ENCODE measurements at regions not wholly inside any gene's neighbourhood (a gene's known extent, or its start where the extent isn't known, plus 50 kb on each side); places are given as distances from the start of the nearest gene placed in this dataset.

DNA sequence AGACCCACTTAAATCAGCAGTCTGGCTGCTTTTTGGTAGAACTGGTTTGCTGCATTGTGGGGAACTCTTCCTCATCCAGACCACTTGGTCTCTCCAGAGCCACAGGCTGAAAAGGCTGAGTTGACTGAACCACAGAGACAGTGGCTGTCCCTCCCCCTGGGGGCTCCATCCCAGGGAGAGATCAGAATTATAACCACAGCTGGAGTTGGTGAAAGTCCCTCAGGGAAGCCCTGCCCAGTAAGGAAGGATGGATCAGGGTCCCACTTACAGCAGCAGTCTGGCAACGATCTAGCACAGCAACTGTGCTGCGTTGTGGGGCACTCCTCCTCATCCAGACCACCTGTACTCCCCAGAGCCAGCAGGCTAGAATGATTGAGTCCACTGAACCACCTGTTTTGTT, 212.7 kb downstream of the SOX3 start:
- TF ChIP-seq YY1 (IDR thresholded peaks at IDR 0.05; ENCODE audit: low read depth) (no peak), TCF12 (IDR thresholded peaks at IDR 0.05; ENCODE audit: low read depth) (no peak), CEBPB (IDR thresholded peaks at IDR 0.05) (no peak), TEAD4 (IDR thresholded peaks at IDR 0.05) (no peak), EP300 (IDR thresholded peaks at IDR 0.05; ENCODE audit: borderline replicate concordance) (no peak), FOXM1 (IDR thresholded peaks at IDR 0.05; ENCODE audit: borderline replicate concordance, low read depth) (no peak), NFIC (IDR thresholded peaks at IDR 0.05) (no peak), EGR1 (IDR thresholded peaks at IDR 0.05) (no peak), CREB1 (IDR thresholded peaks at IDR 0.05; ENCODE audit: low read depth) (no peak), RAD21 (IDR thresholded peaks at IDR 0.05; ENCODE audit: low read depth) (no peak), TAF1 (IDR thresholded peaks at IDR 0.05; ENCODE audit: low read depth) (no peak), ZBTB7A (IDR thresholded peaks at IDR 0.05; ENCODE audit: low read depth) (no peak)
- TF ChIP-seq, protein P1, sequence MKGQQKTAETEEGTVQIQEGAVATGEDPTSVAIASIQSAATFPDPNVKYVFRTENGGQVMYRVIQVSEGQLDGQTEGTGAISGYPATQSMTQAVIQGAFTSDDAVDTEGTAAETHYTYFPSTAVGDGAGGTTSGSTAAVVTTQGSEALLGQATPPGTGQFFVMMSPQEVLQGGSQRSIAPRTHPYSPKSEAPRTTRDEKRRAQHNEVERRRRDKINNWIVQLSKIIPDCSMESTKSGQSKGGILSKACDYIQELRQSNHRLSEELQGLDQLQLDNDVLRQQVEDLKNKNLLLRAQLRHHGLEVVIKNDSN (IDR thresholded peaks at IDR 0.05), result no peak
- TF ChIP-seq, protein P2, sequence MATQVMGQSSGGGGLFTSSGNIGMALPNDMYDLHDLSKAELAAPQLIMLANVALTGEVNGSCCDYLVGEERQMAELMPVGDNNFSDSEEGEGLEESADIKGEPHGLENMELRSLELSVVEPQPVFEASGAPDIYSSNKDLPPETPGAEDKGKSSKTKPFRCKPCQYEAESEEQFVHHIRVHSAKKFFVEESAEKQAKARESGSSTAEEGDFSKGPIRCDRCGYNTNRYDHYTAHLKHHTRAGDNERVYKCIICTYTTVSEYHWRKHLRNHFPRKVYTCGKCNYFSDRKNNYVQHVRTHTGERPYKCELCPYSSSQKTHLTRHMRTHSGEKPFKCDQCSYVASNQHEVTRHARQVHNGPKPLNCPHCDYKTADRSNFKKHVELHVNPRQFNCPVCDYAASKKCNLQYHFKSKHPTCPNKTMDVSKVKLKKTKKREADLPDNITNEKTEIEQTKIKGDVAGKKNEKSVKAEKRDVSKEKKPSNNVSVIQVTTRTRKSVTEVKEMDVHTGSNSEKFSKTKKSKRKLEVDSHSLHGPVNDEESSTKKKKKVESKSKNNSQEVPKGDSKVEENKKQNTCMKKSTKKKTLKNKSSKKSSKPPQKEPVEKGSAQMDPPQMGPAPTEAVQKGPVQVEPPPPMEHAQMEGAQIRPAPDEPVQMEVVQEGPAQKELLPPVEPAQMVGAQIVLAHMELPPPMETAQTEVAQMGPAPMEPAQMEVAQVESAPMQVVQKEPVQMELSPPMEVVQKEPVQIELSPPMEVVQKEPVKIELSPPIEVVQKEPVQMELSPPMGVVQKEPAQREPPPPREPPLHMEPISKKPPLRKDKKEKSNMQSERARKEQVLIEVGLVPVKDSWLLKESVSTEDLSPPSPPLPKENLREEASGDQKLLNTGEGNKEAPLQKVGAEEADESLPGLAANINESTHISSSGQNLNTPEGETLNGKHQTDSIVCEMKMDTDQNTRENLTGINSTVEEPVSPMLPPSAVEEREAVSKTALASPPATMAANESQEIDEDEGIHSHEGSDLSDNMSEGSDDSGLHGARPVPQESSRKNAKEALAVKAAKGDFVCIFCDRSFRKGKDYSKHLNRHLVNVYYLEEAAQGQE (IDR thresholded peaks at IDR 0.05; ENCODE audit: low read depth), result no peak
- TF ChIP-seq, protein P3, sequence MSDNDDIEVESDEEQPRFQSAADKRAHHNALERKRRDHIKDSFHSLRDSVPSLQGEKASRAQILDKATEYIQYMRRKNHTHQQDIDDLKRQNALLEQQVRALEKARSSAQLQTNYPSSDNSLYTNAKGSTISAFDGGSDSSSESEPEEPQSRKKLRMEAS (IDR thresholded peaks at IDR 0.05), result no peak

DNA sequence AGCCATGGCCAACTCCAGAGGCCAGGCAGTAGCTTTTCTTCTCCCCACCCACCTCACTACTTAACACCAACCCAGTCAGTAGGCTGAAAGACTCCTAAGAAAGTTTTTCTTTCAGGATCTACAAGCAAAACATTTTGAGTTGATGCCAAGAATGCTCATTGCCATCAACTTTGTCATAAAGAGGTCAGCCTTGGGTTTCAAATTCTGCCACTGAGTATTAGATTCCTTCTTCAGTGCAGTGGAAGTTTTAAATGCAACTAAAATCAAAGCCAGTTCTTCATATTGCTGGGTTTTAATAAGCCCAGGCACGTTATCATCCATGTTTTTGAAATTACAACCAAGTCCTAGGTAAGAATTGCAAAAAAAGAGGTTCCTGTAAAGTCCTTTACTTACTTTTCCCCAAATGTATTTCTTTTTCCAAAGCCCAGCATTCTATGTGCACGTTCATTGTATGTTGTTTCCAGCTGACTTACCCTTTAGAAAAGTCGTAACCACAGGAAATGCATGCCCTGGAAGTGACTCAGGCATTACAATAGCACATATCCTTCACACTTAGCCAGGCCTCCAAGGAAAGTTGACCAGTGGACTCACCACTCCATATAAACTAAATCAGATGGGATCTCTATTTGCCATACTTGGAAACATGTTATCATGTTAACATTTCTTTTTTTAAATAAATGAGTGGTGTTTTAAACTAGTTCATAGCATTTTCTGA, 229.9 kb downstream of the SOX3 start:
- TF ChIP-seq TEAD4 (IDR thresholded peaks at IDR 0.05) (peak; percentile 57), TCF12 (IDR thresholded peaks at IDR 0.05; ENCODE audit: low read depth) (peak; percentile 60; the same call in 1 of the 2 replicates), NFIC (IDR thresholded peaks at IDR 0.05) (no peak; the same call in 1 of the 2 replicates), EP300 (IDR thresholded peaks at IDR 0.05; ENCODE audit: borderline replicate concordance) (peak; percentile 65; the same call in 1 of the 2 replicates), FOXM1 (IDR thresholded peaks at IDR 0.05; ENCODE audit: borderline replicate concordance, low read depth) (no peak), RAD21 (IDR thresholded peaks at IDR 0.05; ENCODE audit: low read depth) (no peak), CREB1 (IDR thresholded peaks at IDR 0.05; ENCODE audit: low read depth) (no peak)
- TF ChIP-seq, protein P3 (IDR thresholded peaks at IDR 0.05), result peak; percentile 22; the same call in 1 of the 2 replicates
- TF ChIP-seq, protein P2 (IDR thresholded peaks at IDR 0.05; ENCODE audit: low read depth), result no peak

DNA sequence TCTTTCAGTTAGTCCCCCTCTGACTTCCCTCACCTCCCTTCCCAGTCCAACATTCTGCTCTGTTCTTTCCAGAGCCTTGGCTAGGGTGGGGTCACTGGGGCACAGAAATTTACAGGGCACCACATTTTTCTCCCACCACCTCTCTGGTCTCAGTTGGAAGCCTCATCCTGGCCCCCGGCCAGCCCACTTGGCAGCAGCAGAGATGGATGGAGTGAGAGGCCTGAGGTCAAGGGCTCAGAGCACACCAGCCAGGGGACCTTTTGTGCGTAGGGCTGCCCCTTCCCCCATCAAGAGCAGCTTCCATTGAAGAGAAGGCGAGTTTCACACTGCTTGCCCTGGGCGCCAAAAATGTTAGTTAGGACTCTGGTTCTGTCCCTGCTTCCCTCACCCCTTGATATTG, 230.9 kb downstream of the SOX3 start:
- no peak for TF ChIP-seq TEAD4 (IDR thresholded peaks at IDR 0.05)
- TF ChIP-seq YY1 (IDR thresholded peaks at IDR 0.05; ENCODE audit: low read depth), result no peak
- TF ChIP-seq, protein P1 (IDR thresholded peaks at IDR 0.05), result no peak
- TF ChIP-seq ZBTB7A (IDR thresholded peaks at IDR 0.05; ENCODE audit: low read depth), result no peak
- TF ChIP-seq TCF12 (IDR thresholded peaks at IDR 0.05; ENCODE audit: low read depth), result no peak
- peak; percentile 65; the same call in 1 of the 2 replicates for TF ChIP-seq NFIC (IDR thresholded peaks at IDR 0.05)

DNA sequence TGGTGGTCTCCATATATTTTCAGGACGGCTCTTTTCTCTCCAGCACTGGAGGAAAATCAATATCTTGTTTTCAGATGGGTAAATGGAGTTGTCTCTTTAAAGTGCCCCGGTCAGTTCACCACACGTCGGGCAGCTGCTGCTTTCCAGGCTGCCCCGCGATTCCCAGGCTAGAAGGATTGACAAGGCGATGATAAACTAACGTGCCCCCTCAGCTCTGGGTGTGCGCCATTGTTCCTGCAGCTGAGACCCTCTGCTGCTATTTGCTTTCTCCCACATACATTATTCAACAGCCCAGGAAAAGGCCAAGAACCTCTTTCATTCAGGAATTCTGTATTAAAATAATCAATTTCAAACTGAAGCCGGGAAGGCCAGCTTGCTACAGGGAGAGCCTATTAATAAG, 254.5 kb downstream of the SOX3 start:
- TF ChIP-seq CEBPB (IDR thresholded peaks at IDR 0.05), result no peak

DNA sequence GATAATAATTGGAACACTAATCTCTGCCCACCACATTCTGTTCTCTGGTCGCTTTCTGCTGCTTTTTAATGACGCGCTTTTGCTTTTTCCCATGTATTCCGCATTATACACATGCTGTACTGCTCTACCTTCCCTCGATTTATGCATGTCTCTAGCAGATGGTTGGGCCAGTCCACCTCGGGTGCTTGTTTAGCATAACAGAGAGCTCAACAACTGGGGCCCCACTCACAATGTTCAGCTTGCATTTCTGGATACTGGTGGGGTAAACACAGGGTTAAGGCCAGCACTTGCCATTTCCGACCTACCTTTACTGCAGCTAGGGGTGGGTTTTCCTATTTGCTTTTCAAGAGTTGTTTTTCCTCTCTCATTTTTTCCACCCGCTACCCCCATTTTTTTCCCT, 255.8 kb downstream of the SOX3 start:
- TF ChIP-seq CEBPB (IDR thresholded peaks at IDR 0.05) (no peak), RAD21 (IDR thresholded peaks at IDR 0.05; ENCODE audit: low read depth) (no peak), YY1 (IDR thresholded peaks at IDR 0.05; ENCODE audit: low read depth) (no peak), TAF1 (IDR thresholded peaks at IDR 0.05; ENCODE audit: low read depth) (no peak), NFIC (IDR thresholded peaks at IDR 0.05) (no peak), ZBTB7A (IDR thresholded peaks at IDR 0.05; ENCODE audit: low read depth) (no peak), TEAD4 (IDR thresholded peaks at IDR 0.05) (no peak), TCF12 (IDR thresholded peaks at IDR 0.05; ENCODE audit: low read depth) (no peak), CREB1 (IDR thresholded peaks at IDR 0.05; ENCODE audit: low read depth) (no peak), FOXM1 (IDR thresholded peaks at IDR 0.05; ENCODE audit: borderline replicate concordance, low read depth) (no peak), EGR1 (IDR thresholded peaks at IDR 0.05) (no peak), EP300 (IDR thresholded peaks at IDR 0.05; ENCODE audit: borderline replicate concordance) (no peak)
- TF ChIP-seq, protein P1 (IDR thresholded peaks at IDR 0.05), result no peak
- TF ChIP-seq, protein P2 (IDR thresholded peaks at IDR 0.05; ENCODE audit: low read depth), result no peak
- TF ChIP-seq, protein P3 (IDR thresholded peaks at IDR 0.05), result no peak
